ENCODE measurements at regions not wholly inside any gene's neighbourhood (a gene's known extent, or its start where the extent isn't known, plus 50 kb on each side); places are given as distances from the start of the nearest gene placed in this dataset.
A peak's percentile ranks its signal among the peaks of the same experiment; 100 is the strongest.
"Not testable (repeated sequence)": the region's sequence is repeated elsewhere in the genome, so short reads cannot be mapped to it uniquely, and the experiment has no call there.

GRCh38 chr4:155439760-155440159, 63.0 kb upstream of the MAP9 start:
- not testable (repeated sequence) for DNase-seq

GRCh38 chr4:155434904-155435303, 58.1 kb upstream of the MAP9 start:
- no peak for DNase-seq

GRCh38 chr4:155434366-155434765, 57.6 kb upstream of the MAP9 start:
- DNase-seq: no peak

GRCh38 chr4:155433636-155434360, 57.0 kb upstream of the MAP9 start:
- DNase-seq: peak; percentile 19

- DNase-seq: no peak
Measured at GRCh38 chr4:155430895-155431795, 54.4 kb upstream of the MAP9 start.

GRCh38 chr4:155428128-155428527, 51.4 kb upstream of the MAP9 start:
- DNase-seq: no peak

- no peak for DNase-seq
Measured at GRCh38 chr4:155426953-155427352, 50.2 kb upstream of the MAP9 start.
